ENCODE measurements at regions not wholly inside any gene's neighbourhood (a gene's known extent, or its start where the extent isn't known, plus 50 kb on each side); places are given as distances from the start of the nearest gene placed in this dataset.

GRCh38 chr6:147733686-147734085 is 225.2 kb downstream of the SAMD5 start:
- H3K27me3 ChIP-seq (ENCODE audit: control insufficient read depth, insufficient read depth, low read length): no peaks in the 10 kb centered on the region
- no peaks in the 10 kb centered on the region for H3K4me1 ChIP-seq (ENCODE audit: control insufficient read depth, insufficient read depth, low read length)
- no peak overlapping the region for H3K4me3 ChIP-seq (ENCODE audit: low read length)
- H3K36me3 ChIP-seq (ENCODE audit: control insufficient read depth, insufficient read depth, low read length): no peaks in the 10 kb centered on the region
- H3K9ac ChIP-seq (ENCODE audit: low read length): no peak overlapping the region
- no peak overlapping the region for H3K27ac ChIP-seq (ENCODE audit: low read depth, low read length)

DNA sequence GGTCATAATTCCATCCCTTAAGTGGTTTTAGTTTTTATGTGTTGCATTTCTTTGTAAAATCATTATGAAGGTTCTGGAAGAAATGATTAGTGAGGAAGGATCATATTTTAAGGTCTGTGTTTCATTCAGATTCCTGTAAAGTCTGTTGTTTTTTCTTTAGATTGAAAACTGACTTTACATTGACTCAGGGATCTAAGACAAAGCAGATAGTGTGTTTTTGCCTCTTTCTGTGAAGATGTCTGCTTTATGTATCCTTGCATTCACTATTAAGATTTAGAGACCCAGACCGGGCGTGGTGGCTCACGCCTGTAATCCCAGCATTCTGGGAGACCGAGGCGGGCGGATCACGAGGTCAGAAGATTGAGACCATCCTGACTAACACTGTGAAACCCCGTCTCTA is 225.7 kb downstream of the SAMD5 start:
- H3K27me3 ChIP-seq (ENCODE audit: control insufficient read depth, insufficient read depth, low read length): no peaks in the 10 kb centered on the region
- H3K27ac ChIP-seq (ENCODE audit: low read depth, low read length): no peak overlapping the region
- no peaks in the 10 kb centered on the region for H3K36me3 ChIP-seq (ENCODE audit: control insufficient read depth, insufficient read depth, low read length)
- no peak overlapping the region for H3K9ac ChIP-seq (ENCODE audit: low read length)
- no peaks in the 10 kb centered on the region for H3K4me1 ChIP-seq (ENCODE audit: control insufficient read depth, insufficient read depth, low read length)
- no peak overlapping the region for H3K4me3 ChIP-seq (ENCODE audit: low read length)

DNA sequence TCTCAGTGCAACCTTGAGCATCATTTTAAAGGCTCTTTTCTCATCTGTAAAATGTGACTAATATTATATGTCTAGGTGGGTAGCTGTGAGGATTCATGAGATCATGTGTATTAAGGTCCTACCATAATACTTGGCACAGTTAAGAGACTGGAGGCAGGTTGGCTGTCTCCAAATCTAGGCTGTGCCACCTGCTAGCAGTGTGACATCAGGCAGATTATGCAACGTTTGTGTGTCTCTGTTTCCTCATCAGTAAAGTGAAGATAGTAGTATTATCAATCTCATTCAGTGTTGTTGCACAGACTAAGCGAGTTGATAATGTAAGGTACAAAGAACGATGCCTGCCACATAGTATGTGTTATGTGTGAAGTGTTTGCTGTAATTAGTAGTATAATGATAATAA is 227.4 kb downstream of the SAMD5 start:
- H3K27me3 ChIP-seq (ENCODE audit: control insufficient read depth, insufficient read depth, low read length): no peaks in the 10 kb centered on the region
- H3K27ac ChIP-seq (ENCODE audit: low read depth, low read length): no peak overlapping the region
- H3K9ac ChIP-seq (ENCODE audit: low read length): no peak overlapping the region
- H3K4me1 ChIP-seq (ENCODE audit: control insufficient read depth, insufficient read depth, low read length): no peaks in the 10 kb centered on the region
- H3K4me3 ChIP-seq (ENCODE audit: low read length): no peak overlapping the region
- no peaks in the 10 kb centered on the region for H3K36me3 ChIP-seq (ENCODE audit: control insufficient read depth, insufficient read depth, low read length)

- Histone ChIP-seq H3K36me3 (ENCODE audit: control insufficient read depth, insufficient read depth, low read length) (no peaks in the 10 kb centered on the region), H3K9ac (ENCODE audit: low read length) (no peak overlapping the region), H3K4me3 (ENCODE audit: low read length) (no peak overlapping the region), H3K27ac (ENCODE audit: low read depth, low read length) (no peak overlapping the region), H3K27me3 (ENCODE audit: control insufficient read depth, insufficient read depth, low read length) (no peaks in the 10 kb centered on the region), H3K4me1 (ENCODE audit: control insufficient read depth, insufficient read depth, low read length) (no peaks in the 10 kb centered on the region)
These were observed 228.6 kb downstream of the SAMD5 start for GRCh38 chr6:147737115-147737514.

- H3K27ac ChIP-seq (ENCODE audit: low read depth, low read length): no peak overlapping the region
- H3K27me3 ChIP-seq (ENCODE audit: control insufficient read depth, insufficient read depth, low read length): no peaks in the 10 kb centered on the region
- no peaks in the 10 kb centered on the region for H3K4me1 ChIP-seq (ENCODE audit: control insufficient read depth, insufficient read depth, low read length)
- no peak overlapping the region for H3K9ac ChIP-seq (ENCODE audit: low read length)
- no peaks in the 10 kb centered on the region for H3K36me3 ChIP-seq (ENCODE audit: control insufficient read depth, insufficient read depth, low read length)
- H3K4me3 ChIP-seq (ENCODE audit: low read length): no peak overlapping the region
These were observed 229.6 kb downstream of the SAMD5 start for GRCh38 chr6:147738099-147738498.

DNA sequence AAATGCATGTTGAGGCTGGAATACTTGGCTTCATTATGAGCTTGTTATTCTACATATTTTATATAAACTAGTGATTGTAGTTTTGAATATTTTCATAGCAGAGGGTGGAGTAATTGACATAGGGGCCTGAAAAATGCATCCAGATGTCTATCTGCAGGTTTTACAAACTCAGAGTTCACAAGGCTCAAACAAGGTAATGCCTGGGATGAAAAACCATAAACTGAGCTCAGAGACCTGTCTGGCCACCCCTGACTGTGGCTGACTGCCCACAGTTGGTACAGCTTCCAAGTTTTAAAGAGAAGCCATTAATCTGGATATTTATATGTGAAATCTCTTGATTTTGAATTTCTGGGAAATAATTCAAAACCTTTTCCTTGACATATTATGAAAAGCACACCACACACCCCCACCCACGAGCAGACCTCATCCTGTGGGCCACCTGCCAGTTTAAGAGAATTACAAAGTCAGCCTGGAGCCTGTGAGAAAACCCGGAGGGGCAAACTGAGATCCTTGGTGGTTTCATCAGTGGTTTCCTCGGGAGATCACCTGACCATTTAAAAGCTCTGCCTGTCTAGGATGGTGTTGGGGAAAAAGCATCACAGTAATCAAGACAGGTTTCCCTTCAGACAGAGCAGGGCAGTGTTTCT is 230.1 kb downstream of the SAMD5 start:
- Histone ChIP-seq H3K4me1 (ENCODE audit: control insufficient read depth, insufficient read depth, low read length) (no peaks in the 10 kb centered on the region), H3K27ac (ENCODE audit: low read depth, low read length) (no peak overlapping the region), H3K36me3 (ENCODE audit: control insufficient read depth, insufficient read depth, low read length) (no peaks in the 10 kb centered on the region), H3K4me3 (ENCODE audit: low read length) (no peak overlapping the region), H3K9ac (ENCODE audit: low read length) (no peak overlapping the region), H3K27me3 (ENCODE audit: control insufficient read depth, insufficient read depth, low read length) (no peaks in the 10 kb centered on the region)

DNA sequence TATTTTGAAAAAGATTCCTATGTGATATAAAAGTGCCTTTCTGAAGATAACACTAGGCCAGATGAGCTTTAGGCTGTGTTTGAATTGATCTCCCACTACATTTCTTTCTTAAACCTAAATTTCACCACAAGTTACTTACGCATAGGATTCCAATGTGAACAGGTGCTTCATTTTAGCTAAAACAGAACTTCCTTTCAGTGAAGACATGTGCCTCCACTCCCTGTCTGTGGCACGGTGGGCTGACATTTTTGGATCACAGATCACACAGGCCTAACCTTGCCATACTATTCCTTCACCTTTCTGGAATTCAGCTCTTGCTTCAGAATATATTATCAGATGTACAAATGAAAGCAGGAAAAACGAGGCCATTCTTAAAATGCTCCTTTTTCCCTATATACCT is 231.8 kb downstream of the SAMD5 start:
- no peaks in the 10 kb centered on the region for H3K27me3 ChIP-seq (ENCODE audit: control insufficient read depth, insufficient read depth, low read length)
- no peaks in the 10 kb centered on the region for H3K4me1 ChIP-seq (ENCODE audit: control insufficient read depth, insufficient read depth, low read length)
- no peaks in the 10 kb centered on the region for H3K36me3 ChIP-seq (ENCODE audit: control insufficient read depth, insufficient read depth, low read length)
- no peak overlapping the region for H3K9ac ChIP-seq (ENCODE audit: low read length)
- no peak overlapping the region for H3K27ac ChIP-seq (ENCODE audit: low read depth, low read length)
- no peak overlapping the region for H3K4me3 ChIP-seq (ENCODE audit: low read length)

DNA sequence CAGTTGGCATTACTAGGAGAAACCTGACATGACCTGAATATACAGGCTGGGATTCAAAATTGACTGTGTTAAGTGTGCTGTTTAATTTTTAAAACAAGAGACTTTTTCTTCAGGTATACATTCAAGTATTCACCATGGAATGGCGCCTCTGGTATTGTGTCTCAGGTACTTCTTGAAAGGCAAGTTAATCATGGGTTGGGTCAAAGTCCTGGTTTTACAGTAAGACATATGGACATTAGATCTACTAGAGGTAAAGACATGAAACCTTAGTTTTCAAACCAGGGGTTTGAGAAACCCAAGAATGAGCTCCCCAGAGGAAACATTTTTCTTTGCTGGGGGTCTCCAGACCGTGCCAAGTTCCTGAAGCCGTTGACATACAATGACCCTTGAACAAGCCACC is 232.4 kb downstream of the SAMD5 start:
- no peaks in the 10 kb centered on the region for H3K27me3 ChIP-seq (ENCODE audit: control insufficient read depth, insufficient read depth, low read length)

DNA sequence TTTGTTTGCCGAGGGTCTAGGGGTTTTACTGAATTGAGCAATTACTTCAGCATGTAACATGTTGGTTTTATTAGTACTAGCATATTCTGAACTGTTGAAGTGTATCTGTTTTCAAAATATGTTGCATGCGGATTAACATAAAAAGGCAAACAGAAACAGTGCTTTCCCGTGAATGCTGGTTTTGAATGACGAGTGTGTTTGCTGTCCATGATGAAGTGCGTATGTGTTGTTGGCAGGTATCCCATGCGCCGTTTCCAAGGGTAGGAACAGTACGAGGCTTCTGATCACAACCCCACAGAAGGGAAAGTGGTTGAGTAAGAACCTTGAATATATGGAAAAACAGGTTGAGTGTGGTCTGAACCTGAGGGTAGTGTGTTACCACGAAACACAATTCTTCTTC is 232.9 kb downstream of the SAMD5 start:
- no peaks in the 10 kb centered on the region for H3K27me3 ChIP-seq (ENCODE audit: control insufficient read depth, insufficient read depth, low read length)
- H3K4me1 ChIP-seq (ENCODE audit: control insufficient read depth, insufficient read depth, low read length): no peaks in the 10 kb centered on the region
- H3K4me3 ChIP-seq (ENCODE audit: low read length): no peak overlapping the region
- H3K9ac ChIP-seq (ENCODE audit: low read length): no peak overlapping the region
- no peak overlapping the region for H3K27ac ChIP-seq (ENCODE audit: low read depth, low read length)
- no peaks in the 10 kb centered on the region for H3K36me3 ChIP-seq (ENCODE audit: control insufficient read depth, insufficient read depth, low read length)

More for the DNA sequence above, 232.4 kb downstream of the SAMD5 start:
- Histone ChIP-seq H3K27ac (ENCODE audit: low read depth, low read length) (no peak overlapping the region), H3K4me1 (ENCODE audit: control insufficient read depth, insufficient read depth, low read length) (no peaks in the 10 kb centered on the region), H3K9ac (ENCODE audit: low read length) (no peak overlapping the region), H3K36me3 (ENCODE audit: control insufficient read depth, insufficient read depth, low read length) (no peaks in the 10 kb centered on the region), H3K4me3 (ENCODE audit: low read length) (no peak overlapping the region)

- Histone ChIP-seq H3K27me3 (ENCODE audit: control insufficient read depth, insufficient read depth, low read length) (no peaks in the 10 kb centered on the region), H3K4me1 (ENCODE audit: control insufficient read depth, insufficient read depth, low read length) (no peaks in the 10 kb centered on the region), H3K36me3 (ENCODE audit: control insufficient read depth, insufficient read depth, low read length) (no peaks in the 10 kb centered on the region), H3K4me3 (ENCODE audit: low read length) (no peak overlapping the region), H3K9ac (ENCODE audit: low read length) (no peak overlapping the region), H3K27ac (ENCODE audit: low read depth, low read length) (no peak overlapping the region)
These were observed 233.9 kb downstream of the SAMD5 start for GRCh38 chr6:147742440-147742839.

GRCh38 chr6:147744012-147744411 is 235.5 kb downstream of the SAMD5 start:
- H3K27me3 ChIP-seq (ENCODE audit: control insufficient read depth, insufficient read depth, low read length): no peaks in the 10 kb centered on the region
- H3K36me3 ChIP-seq (ENCODE audit: control insufficient read depth, insufficient read depth, low read length): no peaks in the 10 kb centered on the region
- H3K27ac ChIP-seq (ENCODE audit: low read depth, low read length): no peak overlapping the region
- H3K4me1 ChIP-seq (ENCODE audit: control insufficient read depth, insufficient read depth, low read length): no peaks in the 10 kb centered on the region
- no peak overlapping the region for H3K4me3 ChIP-seq (ENCODE audit: low read length)
- no peak overlapping the region for H3K9ac ChIP-seq (ENCODE audit: low read length)

DNA sequence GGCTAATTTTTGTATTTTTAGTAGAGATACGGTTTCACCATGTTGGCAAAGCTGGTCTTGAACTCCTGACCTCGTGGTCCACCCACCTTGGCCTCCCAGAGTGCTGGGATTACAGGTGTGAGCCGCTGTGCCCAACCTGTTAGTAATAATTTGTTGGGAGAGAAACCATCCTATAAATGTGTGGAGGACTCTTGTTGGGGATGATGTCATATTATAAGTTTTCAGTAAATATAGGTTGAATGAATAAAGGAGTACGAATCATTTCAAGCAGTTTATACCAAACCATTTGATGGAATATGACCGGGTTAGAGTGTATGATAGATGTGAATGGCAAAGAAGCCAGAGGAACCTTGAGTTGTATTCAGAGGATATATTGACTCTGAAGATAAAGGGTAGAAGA is 240.8 kb downstream of the SAMD5 start:
- no peak overlapping the region for H3K9ac ChIP-seq (ENCODE audit: low read length)
- H3K27ac ChIP-seq (ENCODE audit: low read depth, low read length): no peak overlapping the region
- no peaks in the 10 kb centered on the region for H3K4me1 ChIP-seq (ENCODE audit: control insufficient read depth, insufficient read depth, low read length)
- no peaks in the 10 kb centered on the region for H3K36me3 ChIP-seq (ENCODE audit: control insufficient read depth, insufficient read depth, low read length)
- no peaks in the 10 kb centered on the region for H3K27me3 ChIP-seq (ENCODE audit: control insufficient read depth, insufficient read depth, low read length)
- no peak overlapping the region for H3K4me3 ChIP-seq (ENCODE audit: low read length)

DNA sequence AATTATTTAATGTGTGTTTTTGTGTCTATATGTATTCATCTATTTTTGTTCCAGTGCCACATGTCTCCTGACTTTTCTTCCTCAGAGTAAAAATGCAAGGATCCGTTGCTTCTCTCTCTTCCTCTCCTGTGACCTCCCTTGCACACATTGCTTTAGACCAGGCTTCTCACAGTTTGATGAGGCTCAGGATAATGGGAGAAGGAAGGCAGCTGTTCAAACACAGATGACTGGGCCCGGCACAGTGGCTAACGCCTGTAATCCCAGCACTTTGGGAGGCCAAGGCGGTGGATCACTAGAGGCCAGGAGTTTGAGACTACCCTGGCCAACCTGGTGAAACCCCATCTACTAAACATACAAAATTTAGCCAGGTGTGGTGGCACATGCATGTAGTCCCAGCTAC is 241.9 kb downstream of the SAMD5 start:
- Histone ChIP-seq H3K36me3 (ENCODE audit: control insufficient read depth, insufficient read depth, low read length) (no peaks in the 10 kb centered on the region), H3K9ac (ENCODE audit: low read length) (no peak overlapping the region), H3K27ac (ENCODE audit: low read depth, low read length) (no peak overlapping the region), H3K4me3 (ENCODE audit: low read length) (no peak overlapping the region), H3K4me1 (ENCODE audit: control insufficient read depth, insufficient read depth, low read length) (no peaks in the 10 kb centered on the region), H3K27me3 (ENCODE audit: control insufficient read depth, insufficient read depth, low read length) (no peaks in the 10 kb centered on the region)

Measured in rectal smooth muscle tissue (tissue), 1 donor.